ENCODE measurements at regions not wholly inside any gene's neighbourhood (a gene's known extent, or its start where the extent isn't known, plus 50 kb on each side); places are given as distances from the start of the nearest gene placed in this dataset.

GRCh38 chr11:109785714-109786113 is 307.5 kb upstream of the ZC3H12C start:
- H3K27me3 ChIP-seq = no peaks in the 10 kb centered on the region
- no peaks in the 10 kb centered on the region for H3K36me3 ChIP-seq
- no peak overlapping the region for H3K4me3 ChIP-seq
- no peaks in the 10 kb centered on the region for H3K9me3 ChIP-seq (ENCODE audit: low read depth)
- DNase-seq (ENCODE audit: low read depth in 1 of 2, low spot score in 1 of 2) = peak in 1 of 2 donors; percentile 12
- no peak for TF ChIP-seq CTCF (IDR thresholded peaks at IDR 0.05; ENCODE audit: low read depth, low read length)
- no peaks in the 10 kb centered on the region for H3K4me1 ChIP-seq (ENCODE audit: low read depth)
- H3K27ac ChIP-seq = no peak overlapping the region

- H3K4me3 ChIP-seq = no peak overlapping the region
- no peak for DNase-seq (ENCODE audit: low read depth in 1 of 2, low spot score in 1 of 2)
- no peaks in the 10 kb centered on the region for H3K36me3 ChIP-seq
- H3K27me3 ChIP-seq = no peaks in the 10 kb centered on the region
- no peaks in the 10 kb centered on the region for H3K9me3 ChIP-seq (ENCODE audit: low read depth)
- no peak overlapping the region for H3K27ac ChIP-seq
- TF ChIP-seq CTCF (IDR thresholded peaks at IDR 0.05; ENCODE audit: low read depth, low read length) = no peak
- no peaks in the 10 kb centered on the region for H3K4me1 ChIP-seq (ENCODE audit: low read depth)
These were observed 304.2 kb upstream of the ZC3H12C start for GRCh38 chr11:109788948-109789490.

GRCh38 chr11:109789901-109790300 is 303.3 kb upstream of the ZC3H12C start:
- Histone ChIP-seq H3K27ac (no peak overlapping the region), H3K4me3 (no peak overlapping the region), H3K36me3 (no peaks in the 10 kb centered on the region), H3K9me3 (ENCODE audit: low read depth) (no peaks in the 10 kb centered on the region), H3K27me3 (no peaks in the 10 kb centered on the region), H3K4me1 (ENCODE audit: low read depth) (no peaks in the 10 kb centered on the region)
- TF ChIP-seq CTCF (IDR thresholded peaks at IDR 0.05; ENCODE audit: low read depth, low read length) = no peak
- DNase-seq (ENCODE audit: low read depth in 1 of 2, low spot score in 1 of 2) = no peak

- Histone ChIP-seq H3K4me1 (ENCODE audit: low read depth) (no peaks in the 10 kb centered on the region), H3K27ac (no peak overlapping the region), H3K27me3 (no peaks in the 10 kb centered on the region), H3K36me3 (no peaks in the 10 kb centered on the region), H3K9me3 (ENCODE audit: low read depth) (no peaks in the 10 kb centered on the region), H3K4me3 (no peak overlapping the region)
- TF ChIP-seq CTCF (IDR thresholded peaks at IDR 0.05; ENCODE audit: low read depth, low read length) = no peak
- no peak for DNase-seq (ENCODE audit: low read depth in 1 of 2, low spot score in 1 of 2)
These were observed 301.9 kb upstream of the ZC3H12C start for GRCh38 chr11:109791337-109791736.

GRCh38 chr11:109794501-109794900 is 298.7 kb upstream of the ZC3H12C start:
- no peaks in the 10 kb centered on the region for H3K9me3 ChIP-seq (ENCODE audit: low read depth)
- no peak for DNase-seq (ENCODE audit: low read depth in 1 of 2, low spot score in 1 of 2)
- no peak for TF ChIP-seq CTCF (IDR thresholded peaks at IDR 0.05; ENCODE audit: low read depth, low read length)
- no peak overlapping the region for H3K27ac ChIP-seq
- no peak overlapping the region for H3K4me3 ChIP-seq
- H3K4me1 ChIP-seq (ENCODE audit: low read depth) = no peaks in the 10 kb centered on the region
- H3K36me3 ChIP-seq = no peaks in the 10 kb centered on the region
- H3K27me3 ChIP-seq = no peaks in the 10 kb centered on the region

- no peak for TF ChIP-seq CTCF (IDR thresholded peaks at IDR 0.05; ENCODE audit: low read depth, low read length)
- Histone ChIP-seq H3K9me3 (ENCODE audit: low read depth) (no peaks in the 10 kb centered on the region), H3K27ac (no peak overlapping the region), H3K36me3 (no peaks in the 10 kb centered on the region), H3K4me3 (no peak overlapping the region), H3K27me3 (no peaks in the 10 kb centered on the region), H3K4me1 (ENCODE audit: low read depth) (no peaks in the 10 kb centered on the region)
- no peak for DNase-seq (ENCODE audit: low read depth in 1 of 2, low spot score in 1 of 2)
These were observed 298.0 kb upstream of the ZC3H12C start for GRCh38 chr11:109795234-109795633.
